ENCODE measurements at regions not wholly inside any gene's neighbourhood (a gene's known extent, or its start where the extent isn't known, plus 50 kb on each side); places are given as distances from the start of the nearest gene placed in this dataset.

DNA sequence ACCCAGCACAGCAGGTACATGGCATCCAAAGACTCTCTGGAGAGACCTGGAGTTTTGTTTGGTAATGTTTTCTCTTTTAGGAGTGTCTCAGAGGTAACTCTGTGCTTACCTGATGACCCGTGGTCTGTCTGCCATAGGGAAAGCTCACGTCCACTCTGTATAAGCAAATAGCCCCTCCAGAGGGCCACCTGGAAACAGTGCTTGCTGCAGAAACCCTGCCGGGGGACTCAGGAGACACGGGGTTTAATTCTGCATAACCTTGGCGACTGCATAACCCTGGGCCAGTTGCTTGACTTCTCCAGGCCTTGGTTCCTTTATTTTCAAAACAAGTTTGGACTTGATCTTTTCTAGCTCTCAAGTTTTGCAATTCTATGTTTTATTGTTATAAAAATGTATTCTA, 187.2 kb upstream of the SOX1 start:
- Histone ChIP-seq H3K27me3 (ENCODE audit: insufficient read depth) (no peaks in the 10 kb centered on the region), H3K9ac (no peak overlapping the region), H3K4me2 (no peak overlapping the region), H3K36me3 (replicated peaks in 1 of 2; ENCODE audit: control insufficient read depth in 1 of 2, insufficient read depth in 2 of 2, low read length in 1 of 2) (no peaks in the 10 kb centered on the region), H3F3A (replicated peaks; ENCODE audit: insufficient read depth) (no peaks in the 10 kb centered on the region), H3K4me1 (ENCODE audit: control insufficient read depth in 1 of 2, insufficient read depth in 2 of 2, low read depth in 1 of 2, low read length in 1 of 2) (no peaks in the 10 kb centered on the region), H3K9me2 (no peaks in the 10 kb centered on the region), H3K79me2 (ENCODE audit: insufficient read depth) (no peaks in the 10 kb centered on the region), H3K27ac (ENCODE audit: low read depth in 2 of 2, low read length in 1 of 2) (no peak overlapping the region), H3K4me3 (ENCODE audit: low read depth in 2 of 2, low read length in 1 of 2) (no peak overlapping the region), H4K20me1 (ENCODE audit: insufficient read depth) (no peaks in the 10 kb centered on the region), H2AFZ (ENCODE audit: low read depth) (no peak overlapping the region), H3K9me3 (no peaks in the 10 kb centered on the region)
- CTCF ChIA-PET: no interaction called here
- TF ChIP-seq TAF1 (IDR thresholded peaks at IDR 0.05; ENCODE audit: borderline replicate concordance, low read depth, low read length) (no peak), YY1 (IDR thresholded peaks at IDR 0.05; ENCODE audit: low read depth) (no peak), EP300 (IDR thresholded peaks at IDR 0.05; ENCODE audit: borderline replicate concordance in 1 of 2, low read depth in 1 of 2, low read length in 1 of 2) (no peak), JUND (IDR thresholded peaks at IDR 0.05) (no peak), FOXJ3 (CRISPR knock-in tag; IDR thresholded peaks at IDR 0.05) (no peak), GATA2 (CRISPR knock-in tag; IDR thresholded peaks at IDR 0.05) (no peak), TCF12 (IDR thresholded peaks at IDR 0.05) (no peak), ELF1 (IDR thresholded peaks at IDR 0.05) (no peak), EZH2phosphoT487 (IDR thresholded peaks at IDR 0.05; ENCODE audit: borderline replicate concordance, low read depth) (no peak), NFIC (IDR thresholded peaks at IDR 0.05; ENCODE audit: borderline replicate concordance) (no peak)
- TF ChIP-seq, protein P1, sequence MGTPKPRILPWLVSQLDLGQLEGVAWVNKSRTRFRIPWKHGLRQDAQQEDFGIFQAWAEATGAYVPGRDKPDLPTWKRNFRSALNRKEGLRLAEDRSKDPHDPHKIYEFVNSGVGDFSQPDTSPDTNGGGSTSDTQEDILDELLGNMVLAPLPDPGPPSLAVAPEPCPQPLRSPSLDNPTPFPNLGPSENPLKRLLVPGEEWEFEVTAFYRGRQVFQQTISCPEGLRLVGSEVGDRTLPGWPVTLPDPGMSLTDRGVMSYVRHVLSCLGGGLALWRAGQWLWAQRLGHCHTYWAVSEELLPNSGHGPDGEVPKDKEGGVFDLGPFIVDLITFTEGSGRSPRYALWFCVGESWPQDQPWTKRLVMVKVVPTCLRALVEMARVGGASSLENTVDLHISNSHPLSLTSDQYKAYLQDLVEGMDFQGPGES (IDR thresholded peaks at IDR 0.05; ENCODE audit: low read depth, low read length): no peak
- TF ChIP-seq, protein P2, sequence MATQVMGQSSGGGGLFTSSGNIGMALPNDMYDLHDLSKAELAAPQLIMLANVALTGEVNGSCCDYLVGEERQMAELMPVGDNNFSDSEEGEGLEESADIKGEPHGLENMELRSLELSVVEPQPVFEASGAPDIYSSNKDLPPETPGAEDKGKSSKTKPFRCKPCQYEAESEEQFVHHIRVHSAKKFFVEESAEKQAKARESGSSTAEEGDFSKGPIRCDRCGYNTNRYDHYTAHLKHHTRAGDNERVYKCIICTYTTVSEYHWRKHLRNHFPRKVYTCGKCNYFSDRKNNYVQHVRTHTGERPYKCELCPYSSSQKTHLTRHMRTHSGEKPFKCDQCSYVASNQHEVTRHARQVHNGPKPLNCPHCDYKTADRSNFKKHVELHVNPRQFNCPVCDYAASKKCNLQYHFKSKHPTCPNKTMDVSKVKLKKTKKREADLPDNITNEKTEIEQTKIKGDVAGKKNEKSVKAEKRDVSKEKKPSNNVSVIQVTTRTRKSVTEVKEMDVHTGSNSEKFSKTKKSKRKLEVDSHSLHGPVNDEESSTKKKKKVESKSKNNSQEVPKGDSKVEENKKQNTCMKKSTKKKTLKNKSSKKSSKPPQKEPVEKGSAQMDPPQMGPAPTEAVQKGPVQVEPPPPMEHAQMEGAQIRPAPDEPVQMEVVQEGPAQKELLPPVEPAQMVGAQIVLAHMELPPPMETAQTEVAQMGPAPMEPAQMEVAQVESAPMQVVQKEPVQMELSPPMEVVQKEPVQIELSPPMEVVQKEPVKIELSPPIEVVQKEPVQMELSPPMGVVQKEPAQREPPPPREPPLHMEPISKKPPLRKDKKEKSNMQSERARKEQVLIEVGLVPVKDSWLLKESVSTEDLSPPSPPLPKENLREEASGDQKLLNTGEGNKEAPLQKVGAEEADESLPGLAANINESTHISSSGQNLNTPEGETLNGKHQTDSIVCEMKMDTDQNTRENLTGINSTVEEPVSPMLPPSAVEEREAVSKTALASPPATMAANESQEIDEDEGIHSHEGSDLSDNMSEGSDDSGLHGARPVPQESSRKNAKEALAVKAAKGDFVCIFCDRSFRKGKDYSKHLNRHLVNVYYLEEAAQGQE (IDR thresholded peaks at IDR 0.05; ENCODE audit: low read depth, low read length): no peak
- DNase-seq: no peak
- WGBS (ENCODE audit: low lambda C conversion rate): 0% methylated on average over 5 of the region's 5 CpGs
- POLR2A ChIA-PET: no interaction called here

DNA sequence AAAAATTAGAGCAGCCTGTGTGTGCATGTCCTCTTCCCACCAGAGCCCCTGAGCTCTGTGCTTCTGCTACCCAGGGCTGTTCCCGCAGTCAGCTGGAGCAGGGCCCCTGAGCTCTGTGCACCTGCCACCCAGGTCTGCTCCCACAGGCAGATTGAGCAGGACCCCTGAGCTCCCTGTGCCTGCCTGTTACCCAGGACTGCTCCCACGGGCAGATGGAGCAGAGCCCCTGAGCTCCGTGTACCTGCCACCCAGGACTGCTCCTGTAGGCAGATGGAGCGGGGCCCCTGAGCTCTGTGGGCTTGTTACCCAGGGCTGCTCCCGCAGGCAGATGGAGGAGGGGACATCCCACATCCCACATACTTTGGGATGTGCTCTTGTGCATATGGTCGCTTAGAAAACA, 186.8 kb upstream of the SOX1 start:
- Histone ChIP-seq H4K20me1 (ENCODE audit: insufficient read depth) (no peaks in the 10 kb centered on the region), H3K36me3 (replicated peaks in 1 of 2; ENCODE audit: control insufficient read depth in 1 of 2, insufficient read depth in 2 of 2, low read length in 1 of 2) (no peaks in the 10 kb centered on the region), H3K9me3 (no peaks in the 10 kb centered on the region), H3K9ac (no peak overlapping the region), H3K4me1 (ENCODE audit: control insufficient read depth in 1 of 2, insufficient read depth in 2 of 2, low read depth in 1 of 2, low read length in 1 of 2) (no peaks in the 10 kb centered on the region), H3K9me2 (no peaks in the 10 kb centered on the region), H3K79me2 (ENCODE audit: insufficient read depth) (no peaks in the 10 kb centered on the region), H3K4me2 (no peak overlapping the region), H3K27ac (ENCODE audit: low read depth in 2 of 2, low read length in 1 of 2) (no peak overlapping the region), H2AFZ (ENCODE audit: low read depth) (no peak overlapping the region), H3K4me3 (ENCODE audit: low read depth in 2 of 2, low read length in 1 of 2) (no peak overlapping the region), H3K27me3 (ENCODE audit: insufficient read depth) (no peaks in the 10 kb centered on the region), H3F3A (replicated peaks; ENCODE audit: insufficient read depth) (no peaks in the 10 kb centered on the region)
- WGBS (ENCODE audit: low lambda C conversion rate): 0% methylated on average over 3 of the region's 6 CpGs
- ChIA-PET POLR2A (no interaction called here), CTCF (no interaction called here)
- DNase-seq: no peak
- TF ChIP-seq FOSL2 (IDR thresholded peaks at IDR 0.05; ENCODE audit: borderline replicate concordance, low read depth): no peak
- TF ChIP-seq RFX5 (IDR thresholded peaks at IDR 0.05; ENCODE audit: low read length): no peak
- TF ChIP-seq, protein P3, sequence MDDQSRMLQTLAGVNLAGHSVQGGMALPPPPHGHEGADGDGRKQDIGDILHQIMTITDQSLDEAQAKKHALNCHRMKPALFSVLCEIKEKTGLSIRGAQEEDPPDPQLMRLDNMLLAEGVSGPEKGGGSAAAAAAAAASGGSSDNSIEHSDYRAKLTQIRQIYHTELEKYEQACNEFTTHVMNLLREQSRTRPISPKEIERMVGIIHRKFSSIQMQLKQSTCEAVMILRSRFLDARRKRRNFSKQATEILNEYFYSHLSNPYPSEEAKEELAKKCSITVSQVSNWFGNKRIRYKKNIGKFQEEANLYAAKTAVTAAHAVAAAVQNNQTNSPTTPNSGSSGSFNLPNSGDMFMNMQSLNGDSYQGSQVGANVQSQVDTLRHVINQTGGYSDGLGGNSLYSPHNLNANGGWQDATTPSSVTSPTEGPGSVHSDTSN (IDR thresholded peaks at IDR 0.05): no peak
- TF ChIP-seq SIN3A (IDR thresholded peaks at IDR 0.05; ENCODE audit: borderline replicate concordance, low read depth, low read length): no peak
- TF ChIP-seq, protein P4, sequence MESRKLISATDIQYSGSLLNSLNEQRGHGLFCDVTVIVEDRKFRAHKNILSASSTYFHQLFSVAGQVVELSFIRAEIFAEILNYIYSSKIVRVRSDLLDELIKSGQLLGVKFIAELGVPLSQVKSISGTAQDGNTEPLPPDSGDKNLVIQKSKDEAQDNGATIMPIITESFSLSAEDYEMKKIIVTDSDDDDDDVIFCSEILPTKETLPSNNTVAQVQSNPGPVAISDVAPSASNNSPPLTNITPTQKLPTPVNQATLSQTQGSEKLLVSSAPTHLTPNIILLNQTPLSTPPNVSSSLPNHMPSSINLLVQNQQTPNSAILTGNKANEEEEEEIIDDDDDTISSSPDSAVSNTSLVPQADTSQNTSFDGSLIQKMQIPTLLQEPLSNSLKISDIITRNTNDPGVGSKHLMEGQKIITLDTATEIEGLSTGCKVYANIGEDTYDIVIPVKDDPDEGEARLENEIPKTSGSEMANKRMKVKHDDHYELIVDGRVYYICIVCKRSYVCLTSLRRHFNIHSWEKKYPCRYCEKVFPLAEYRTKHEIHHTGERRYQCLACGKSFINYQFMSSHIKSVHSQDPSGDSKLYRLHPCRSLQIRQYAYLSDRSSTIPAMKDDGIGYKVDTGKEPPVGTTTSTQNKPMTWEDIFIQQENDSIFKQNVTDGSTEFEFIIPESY (IDR thresholded peaks at IDR 0.05; ENCODE audit: borderline replicate concordance, low read depth): no peak
- no peak for TF ChIP-seq RXRA (IDR thresholded peaks at IDR 0.05; ENCODE audit: borderline replicate concordance, low read depth)
- TF ChIP-seq, protein P5, sequence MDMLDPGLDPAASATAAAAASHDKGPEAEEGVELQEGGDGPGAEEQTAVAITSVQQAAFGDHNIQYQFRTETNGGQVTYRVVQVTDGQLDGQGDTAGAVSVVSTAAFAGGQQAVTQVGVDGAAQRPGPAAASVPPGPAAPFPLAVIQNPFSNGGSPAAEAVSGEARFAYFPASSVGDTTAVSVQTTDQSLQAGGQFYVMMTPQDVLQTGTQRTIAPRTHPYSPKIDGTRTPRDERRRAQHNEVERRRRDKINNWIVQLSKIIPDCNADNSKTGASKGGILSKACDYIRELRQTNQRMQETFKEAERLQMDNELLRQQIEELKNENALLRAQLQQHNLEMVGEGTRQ (IDR thresholded peaks at IDR 0.05; ENCODE audit: borderline replicate concordance, low read depth, low read length): no peak
- TF ChIP-seq, protein P1 (IDR thresholded peaks at IDR 0.05; ENCODE audit: low read depth, low read length): no peak
- TF ChIP-seq JUND (IDR thresholded peaks at IDR 0.05): no peak

Data from SK-N-SH (cell line).